Stimulated activated naive CD8-positive, alpha-beta T cell treated with anti-CD3 and anti-CD28 coated beads, Interleukin-15, Interleukin-2, amounts not matched to agents 100 ng/mL and 50 ng/mL, for 24 hours (primary cell): ENCODE measurements at regions not wholly inside any gene's neighbourhood (a gene's known extent, or its start where the extent isn't known, plus 50 kb on each side); places are given as distances from the start of the nearest gene placed in this dataset.
"Not testable (repeated sequence)": the region's sequence is repeated elsewhere in the genome, so short reads cannot be mapped to it uniquely, and the experiment has no call there.

Experiments
- H3K27ac Mint-ChIP-seq: one replicate; pipeline ENCODE4 v1.8.0; 2021; ENCODE audit warnings: mild to moderate bottlenecking, mixed read lengths
- H3K27me3 Mint-ChIP-seq: one replicate; pipeline ENCODE4 v1.8.0; 2021; ENCODE audit warnings: mixed read lengths
- H3K36me3 Mint-ChIP-seq: one replicate; pipeline ENCODE4 v1.8.0; 2021; ENCODE audit warnings: low read depth, mixed read lengths
- H3K4me1 Mint-ChIP-seq: one replicate; pipeline ENCODE4 v1.8.0; 2021; ENCODE audit warnings: low read depth, mixed read lengths
- H3K4me3 Mint-ChIP-seq: one replicate; pipeline ENCODE4 v1.8.0; 2021; ENCODE audit warnings: mild to moderate bottlenecking, mixed read lengths
- H3K9me3 Mint-ChIP-seq: one replicate; pipeline ENCODE4 v1.8.0; 2021; ENCODE audit warnings: mixed read lengths

- Mint-ChIP-seq H3K36me3 (no peaks in the 10 kb centered on the region), H3K27me3 (peaks cover 7% of the 10 kb centered on the region), H3K9me3 (peaks cover 4% of the 10 kb centered on the region), H3K27ac (no peak overlapping the region), H3K4me3 (no peak overlapping the region), H3K4me1 (peaks cover 28% of the 10 kb centered on the region)
Observed at GRCh38 chr3:18103591-18103990, 321.5 kb downstream of the SATB1 start.

GRCh38 chr3:18100121-18100520, 325.0 kb downstream of the SATB1 start:
- peaks cover 38% of the 10 kb centered on the region for H3K4me1 Mint-ChIP-seq
- H3K27ac Mint-ChIP-seq: peak overlapping the region; percentile 97
- H3K4me3 Mint-ChIP-seq: peak overlapping the region; percentile 59
- H3K27me3 Mint-ChIP-seq: peaks cover 7% of the 10 kb centered on the region
- H3K36me3 Mint-ChIP-seq: peaks cover 10% of the 10 kb centered on the region
- H3K9me3 Mint-ChIP-seq: peaks cover 15% of the 10 kb centered on the region

- H3K27me3 Mint-ChIP-seq: peaks cover 6% of the 10 kb centered on the region
- peak overlapping the region; percentile 59 for H3K4me3 Mint-ChIP-seq
- H3K4me1 Mint-ChIP-seq: peaks cover 38% of the 10 kb centered on the region
- peaks cover 15% of the 10 kb centered on the region for H3K9me3 Mint-ChIP-seq
- peaks cover 10% of the 10 kb centered on the region for H3K36me3 Mint-ChIP-seq
- peak overlapping the region; percentile 97 for H3K27ac Mint-ChIP-seq
Observed at GRCh38 chr3:18099611-18100010, 325.5 kb downstream of the SATB1 start.

GRCh38 chr3:18098960-18099587, 326.1 kb downstream of the SATB1 start:
- peaks cover 4% of the 10 kb centered on the region for H3K27me3 Mint-ChIP-seq

GRCh38 chr3:18097989-18098388, 327.1 kb downstream of the SATB1 start:
- Mint-ChIP-seq H3K4me3 (no peak overlapping the region), H3K27ac (peak overlapping the region; percentile 22), H3K27me3 (peaks cover 5% of the 10 kb centered on the region), H3K36me3 (peaks cover 10% of the 10 kb centered on the region), H3K4me1 (peaks cover 38% of the 10 kb centered on the region), H3K9me3 (peaks cover 16% of the 10 kb centered on the region)

More at GRCh38 chr3:18098960-18099587, 326.1 kb downstream of the SATB1 start:
- Mint-ChIP-seq H3K9me3 (peaks cover 14% of the 10 kb centered on the region), H3K27ac (peak overlapping the region; percentile 97), H3K36me3 (peaks cover 10% of the 10 kb centered on the region), H3K4me3 (peak overlapping the region; percentile 59), H3K4me1 (peaks cover 38% of the 10 kb centered on the region)

GRCh38 chr3:18097473-18097872, 327.7 kb downstream of the SATB1 start:
- no peak overlapping the region for H3K4me3 Mint-ChIP-seq
- H3K4me1 Mint-ChIP-seq: peaks cover 38% of the 10 kb centered on the region
- H3K27ac Mint-ChIP-seq: peak overlapping the region; percentile 22
- peaks cover 10% of the 10 kb centered on the region for H3K36me3 Mint-ChIP-seq
- peaks cover 16% of the 10 kb centered on the region for H3K9me3 Mint-ChIP-seq
- H3K27me3 Mint-ChIP-seq: peaks cover 5% of the 10 kb centered on the region

- H3K36me3 Mint-ChIP-seq: peaks cover 7% of the 10 kb centered on the region
- peaks cover 14% of the 10 kb centered on the region for H3K9me3 Mint-ChIP-seq
- peaks cover 12% of the 10 kb centered on the region for H3K4me1 Mint-ChIP-seq
- H3K27me3 Mint-ChIP-seq: peaks cover 5% of the 10 kb centered on the region
- no peak overlapping the region for H3K27ac Mint-ChIP-seq
- H3K4me3 Mint-ChIP-seq: no peak overlapping the region
Observed at GRCh38 chr3:18092726-18093125, 332.4 kb downstream of the SATB1 start.

- Mint-ChIP-seq H3K9me3 (peaks cover 5% of the 10 kb centered on the region), H3K4me3 (no peak overlapping the region), H3K36me3 (no peaks in the 10 kb centered on the region), H3K27ac (no peak overlapping the region), H3K4me1 (peaks cover 31% of the 10 kb centered on the region), H3K27me3 (peaks cover 11% of the 10 kb centered on the region)
Observed at GRCh38 chr3:18090377-18090776, 334.8 kb downstream of the SATB1 start.

GRCh38 chr3:18087988-18088387, 337.2 kb downstream of the SATB1 start:
- H3K4me1 Mint-ChIP-seq: peaks cover 33% of the 10 kb centered on the region
- H3K4me3 Mint-ChIP-seq: no peak overlapping the region
- H3K27me3 Mint-ChIP-seq: peaks cover 12% of the 10 kb centered on the region
- no peaks in the 10 kb centered on the region for H3K36me3 Mint-ChIP-seq
- no peaks in the 10 kb centered on the region for H3K9me3 Mint-ChIP-seq
- peak overlapping the region; percentile 31 for H3K27ac Mint-ChIP-seq

- Mint-ChIP-seq H3K4me3 (no peak overlapping the region), H3K27ac (no peak overlapping the region), H3K27me3 (peaks cover 12% of the 10 kb centered on the region), H3K9me3 (no peaks in the 10 kb centered on the region), H3K36me3 (no peaks in the 10 kb centered on the region), H3K4me1 (peaks cover 33% of the 10 kb centered on the region)
Observed at GRCh38 chr3:18086760-18087159, 338.4 kb downstream of the SATB1 start.

GRCh38 chr3:18086078-18086477, 339.1 kb downstream of the SATB1 start:
- Mint-ChIP-seq H3K27ac (no peak overlapping the region), H3K9me3 (no peaks in the 10 kb centered on the region), H3K27me3 (peaks cover 12% of the 10 kb centered on the region), H3K36me3 (no peaks in the 10 kb centered on the region), H3K4me3 (no peak overlapping the region), H3K4me1 (peaks cover 33% of the 10 kb centered on the region)

- Mint-ChIP-seq H3K27ac (no peak overlapping the region), H3K9me3 (no peaks in the 10 kb centered on the region), H3K4me3 (no peak overlapping the region), H3K27me3 (peaks cover 12% of the 10 kb centered on the region), H3K4me1 (peaks cover 33% of the 10 kb centered on the region), H3K36me3 (no peaks in the 10 kb centered on the region)
Observed at GRCh38 chr3:18085429-18085828, 339.7 kb downstream of the SATB1 start.

- not testable (repeated sequence) for H3K4me3 Mint-ChIP-seq, H3K36me3 Mint-ChIP-seq, H3K9me3 Mint-ChIP-seq, H3K27ac Mint-ChIP-seq
- Mint-ChIP-seq H3K4me1 (peaks cover 32% of the 10 kb centered on the region), H3K27me3 (peaks cover 16% of the 10 kb centered on the region)
Observed at GRCh38 chr3:18083273-18083590, 340.8 kb upstream of the TBC1D5 start.

GRCh38 chr3:18082551-18083272, 340.3 kb upstream of the TBC1D5 start:
- Mint-ChIP-seq H3K27me3 (peaks cover 16% of the 10 kb centered on the region), H3K4me3 (no peak overlapping the region)

GRCh38 chr3:18080198-18080689, 337.8 kb upstream of the TBC1D5 start:
- no peaks in the 10 kb centered on the region for H3K36me3 Mint-ChIP-seq
- no peak overlapping the region for H3K27ac Mint-ChIP-seq
- peaks cover 9% of the 10 kb centered on the region for H3K4me1 Mint-ChIP-seq
- no peaks in the 10 kb centered on the region for H3K9me3 Mint-ChIP-seq
- H3K4me3 Mint-ChIP-seq: no peak overlapping the region
- H3K27me3 Mint-ChIP-seq: peaks cover 13% of the 10 kb centered on the region

More at GRCh38 chr3:18082551-18083272, 340.3 kb upstream of the TBC1D5 start:
- H3K36me3 Mint-ChIP-seq: no peaks in the 10 kb centered on the region
- no peaks in the 10 kb centered on the region for H3K9me3 Mint-ChIP-seq
- H3K4me1 Mint-ChIP-seq: peaks cover 26% of the 10 kb centered on the region
- no peak overlapping the region for H3K27ac Mint-ChIP-seq
